ENCODE measurements at regions not wholly inside any gene's neighbourhood (a gene's known extent, or its start where the extent isn't known, plus 50 kb on each side); places are given as distances from the start of the nearest gene placed in this dataset.

DNA sequence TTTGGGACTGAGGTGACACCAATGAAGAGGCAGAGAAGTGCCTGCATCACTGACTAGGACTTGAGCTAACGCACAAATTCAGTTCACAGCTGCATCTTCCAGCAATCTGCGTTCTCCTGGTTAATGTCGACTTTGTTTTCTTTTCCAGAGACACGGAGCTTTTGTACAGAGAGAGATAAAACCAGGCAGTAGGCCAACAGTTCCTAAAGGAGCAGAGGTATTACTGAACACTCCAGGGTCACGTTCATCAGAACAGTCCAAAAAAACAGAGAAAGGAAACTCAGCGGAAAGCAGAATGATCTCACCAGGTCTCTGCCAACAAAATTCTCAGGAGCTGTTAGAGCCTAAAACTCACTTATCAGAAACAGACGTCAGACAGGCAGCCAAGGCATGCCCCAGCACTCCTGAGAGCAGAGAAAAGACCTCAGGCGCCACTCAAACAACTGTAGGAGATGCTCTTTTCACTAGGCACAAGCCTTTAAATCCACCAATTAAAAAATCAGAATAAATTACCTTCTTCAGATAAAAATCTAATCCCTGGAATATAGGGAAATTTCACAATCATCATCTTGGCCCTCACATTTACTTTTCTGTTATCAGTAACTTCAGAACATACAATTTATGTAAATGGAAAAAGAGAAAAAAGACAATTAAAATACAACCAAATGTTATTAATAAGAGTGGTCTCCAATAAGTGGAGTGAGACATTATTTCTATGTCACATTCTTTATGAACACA is 95.9 kb upstream of the SPTBN1 start:
- DNase-seq, result no peak
- in situ Hi-C loops (cut with MboI; ENCODE audit: low pct_unique_long_range_greater_than_20kb, low sequenced_read_pairs), result no loop called here

GRCh38 chr2:54364409-54364808 is 91.7 kb upstream of the SPTBN1 start:
- in situ Hi-C loops (cut with MboI; ENCODE audit: low pct_unique_long_range_greater_than_20kb, low sequenced_read_pairs), result no loop called here
- DNase-seq, result no peak

DNA sequence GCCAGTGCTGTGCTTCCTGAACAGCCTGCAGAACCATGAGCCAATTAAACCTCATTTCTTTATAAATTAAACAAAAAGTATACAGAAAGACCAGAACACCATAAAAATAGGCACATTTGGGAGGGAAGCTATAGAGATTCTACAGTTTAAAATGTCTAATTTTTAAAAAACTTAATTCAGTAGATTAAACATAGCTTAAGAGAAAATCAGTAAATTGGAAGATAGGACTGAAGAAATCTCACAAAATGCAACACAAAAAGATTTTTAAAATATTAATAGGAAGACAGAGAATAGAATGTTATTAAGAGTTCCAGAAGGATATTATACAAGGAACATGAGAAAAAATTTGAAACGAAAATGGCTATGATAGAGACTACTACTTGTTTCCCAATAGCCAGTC is 90.5 kb upstream of the SPTBN1 start:
- in situ Hi-C loops (cut with MboI; ENCODE audit: low pct_unique_long_range_greater_than_20kb, low sequenced_read_pairs), result no loop called here
- DNase-seq, result no peak

DNA sequence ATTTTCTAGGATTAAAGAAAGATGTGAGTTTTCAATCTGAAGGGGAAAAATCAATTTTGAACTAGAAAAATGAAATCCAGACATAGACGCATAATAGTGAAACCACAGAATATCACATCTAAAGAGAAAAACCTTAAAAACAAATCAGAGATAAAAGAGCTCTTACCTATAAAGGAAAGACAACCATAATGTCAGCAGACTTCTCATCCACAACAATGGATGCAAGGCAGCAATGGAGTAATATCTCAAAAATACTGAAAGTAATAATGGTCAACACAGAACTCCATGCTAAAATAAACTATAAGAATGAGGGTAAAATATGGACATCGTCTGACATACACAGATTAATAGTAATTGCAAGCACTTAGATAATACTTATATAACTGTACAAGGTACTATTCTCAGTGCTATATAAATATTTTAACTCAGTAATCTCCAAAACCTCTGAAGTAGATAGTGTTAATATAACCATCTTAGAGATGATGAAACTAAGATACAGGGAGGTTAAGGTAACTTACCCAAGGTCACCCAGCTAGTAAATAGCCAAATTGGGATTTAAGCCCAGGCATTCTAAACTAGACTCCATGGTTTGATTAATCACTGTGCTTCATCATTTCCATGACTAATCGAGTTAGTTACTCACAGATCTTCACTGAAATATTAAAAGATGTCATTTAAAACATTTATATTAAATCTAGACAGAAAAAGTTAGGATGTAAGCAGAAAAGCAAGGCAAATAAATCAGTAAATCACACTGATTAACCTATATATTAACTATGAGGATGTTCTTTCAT is 89.4 kb upstream of the SPTBN1 start:
- in situ Hi-C loops (cut with MboI; ENCODE audit: low pct_unique_long_range_greater_than_20kb, low sequenced_read_pairs), result no loop called here
- DNase-seq, result no peak

DNA sequence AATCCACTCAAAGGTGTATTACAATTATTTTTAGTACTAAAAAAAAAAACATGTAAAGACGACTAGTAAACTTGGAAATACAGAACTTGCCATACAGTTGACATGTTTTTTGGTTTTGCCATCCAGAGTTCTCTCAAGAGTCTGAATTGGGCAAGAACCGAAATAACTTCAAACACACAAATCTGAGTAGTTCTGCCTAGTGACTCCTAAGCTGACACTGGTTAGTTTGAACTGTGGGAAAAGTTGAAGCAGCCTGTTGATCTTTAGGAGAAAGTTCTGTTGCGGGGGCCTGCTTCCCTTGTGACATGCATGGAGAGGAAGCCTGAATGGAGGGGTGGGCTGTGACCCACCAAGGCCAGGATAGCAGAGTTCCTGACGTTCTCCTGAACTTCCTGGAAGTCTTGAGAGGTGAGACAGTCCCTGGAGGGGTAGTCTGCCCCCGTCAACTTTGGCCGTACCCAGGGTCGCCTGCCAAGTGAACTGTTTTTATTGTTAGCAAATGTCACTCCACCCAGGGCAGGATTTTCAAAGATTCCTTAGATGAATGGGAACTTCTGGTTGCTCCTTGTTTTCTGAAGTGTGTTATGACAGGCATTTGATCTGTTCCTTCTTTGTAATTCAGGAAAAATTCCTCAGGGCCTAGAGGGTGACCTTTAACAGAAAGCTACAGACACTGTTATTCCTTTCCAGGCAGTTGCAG is 85.6 kb upstream of the SPTBN1 start:
- no peak for DNase-seq
- in situ Hi-C loops (cut with MboI; ENCODE audit: low pct_unique_long_range_greater_than_20kb, low sequenced_read_pairs), result no loop called here

DNA sequence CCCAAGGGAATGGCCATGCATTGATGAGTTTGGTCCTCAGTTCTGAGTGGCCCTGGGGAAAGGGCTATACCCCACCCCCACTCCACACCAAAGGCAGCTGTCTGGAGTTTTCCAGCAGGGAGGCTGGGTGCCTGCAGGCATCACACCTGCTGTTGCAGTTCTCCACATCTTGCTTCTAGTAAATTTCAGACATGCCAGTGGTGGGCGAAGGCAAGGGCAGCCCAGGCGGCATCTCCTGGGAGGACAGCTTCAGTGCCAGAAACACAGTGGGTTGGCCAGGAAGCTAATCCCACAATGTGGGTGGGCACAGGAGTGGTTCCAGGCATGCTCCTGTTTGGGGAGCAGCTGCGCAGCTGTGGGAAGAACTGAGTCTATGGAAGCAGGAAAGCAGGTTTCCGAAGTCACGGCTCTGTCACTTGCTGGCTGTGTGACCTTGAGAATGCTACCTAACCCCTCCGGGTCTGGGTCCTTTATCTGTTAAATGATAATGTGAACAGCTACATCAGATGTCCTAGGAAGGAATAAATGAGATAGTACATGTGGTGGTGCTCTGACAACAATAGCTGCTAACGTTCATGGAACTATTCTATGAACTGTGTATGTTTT is 84.6 kb upstream of the SPTBN1 start:
- in situ Hi-C loops (cut with MboI; ENCODE audit: low pct_unique_long_range_greater_than_20kb, low sequenced_read_pairs), result no loop called here
- no peak for DNase-seq

GRCh38 chr2:54372361-54372760 is 83.8 kb upstream of the SPTBN1 start:
- in situ Hi-C loops (cut with MboI; ENCODE audit: low pct_unique_long_range_greater_than_20kb, low sequenced_read_pairs), result no loop called here
- no peak for DNase-seq

DNA sequence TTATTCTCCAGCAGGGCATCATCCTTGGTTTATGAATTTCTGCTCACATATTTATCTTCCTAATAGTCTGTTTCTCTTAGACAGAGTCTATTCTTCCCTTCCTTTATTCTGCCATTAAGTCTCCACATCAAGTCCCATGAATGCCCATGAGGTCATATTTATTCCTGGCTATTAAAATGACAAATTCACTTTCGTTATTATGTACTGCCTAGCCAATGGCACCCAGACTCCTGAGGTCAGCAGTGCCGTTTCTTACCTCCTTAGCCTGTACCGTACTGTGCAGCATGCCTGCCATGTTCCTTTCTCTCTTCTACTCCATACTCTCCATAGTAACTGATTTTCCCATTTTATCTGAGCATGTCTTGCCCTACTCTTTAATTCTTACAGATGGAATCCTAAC is 82.3 kb upstream of the SPTBN1 start:
- in situ Hi-C loops (cut with MboI; ENCODE audit: low pct_unique_long_range_greater_than_20kb, low sequenced_read_pairs), result no loop called here

DNA sequence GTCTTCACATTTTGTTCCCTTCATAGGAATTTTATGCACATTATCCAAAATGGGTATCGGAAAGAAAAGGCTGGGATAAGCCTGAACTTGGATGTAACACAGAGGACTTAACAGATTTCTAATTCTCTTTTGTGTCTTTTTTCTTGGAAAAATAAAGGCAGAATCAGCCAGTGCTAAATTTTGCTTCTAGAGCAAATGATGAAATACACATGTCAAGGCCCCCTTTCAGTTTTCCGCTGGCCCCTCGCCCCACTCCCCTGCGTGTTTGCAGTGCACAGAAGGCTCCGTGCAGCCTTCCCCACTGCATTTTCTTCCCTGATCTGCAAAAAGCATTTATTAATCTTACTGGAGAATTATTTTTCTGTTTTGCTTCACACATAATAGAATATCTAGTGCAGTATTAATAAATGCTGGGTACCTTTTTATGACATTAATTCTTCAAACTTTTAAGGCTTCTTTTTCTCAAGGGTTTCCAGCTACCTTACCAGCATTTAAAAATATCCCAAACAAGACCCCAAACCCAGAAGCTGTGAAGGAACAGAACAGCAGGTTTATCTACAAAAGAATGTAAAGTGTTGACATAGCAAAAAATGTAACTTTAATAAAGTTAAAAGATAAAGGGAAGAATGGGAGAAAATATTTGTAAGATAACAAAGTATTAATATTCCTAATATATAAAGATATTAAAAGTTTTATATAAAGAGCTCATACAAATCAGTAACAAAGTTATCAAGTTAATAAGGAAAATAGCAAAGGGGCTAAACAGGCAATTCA is 81.3 kb upstream of the SPTBN1 start:
- no peak for DNase-seq
- in situ Hi-C loops (cut with MboI; ENCODE audit: low pct_unique_long_range_greater_than_20kb, low sequenced_read_pairs), result no loop called here

More for the DNA sequence above, 82.3 kb upstream of the SPTBN1 start:
- no peak for DNase-seq

DNA sequence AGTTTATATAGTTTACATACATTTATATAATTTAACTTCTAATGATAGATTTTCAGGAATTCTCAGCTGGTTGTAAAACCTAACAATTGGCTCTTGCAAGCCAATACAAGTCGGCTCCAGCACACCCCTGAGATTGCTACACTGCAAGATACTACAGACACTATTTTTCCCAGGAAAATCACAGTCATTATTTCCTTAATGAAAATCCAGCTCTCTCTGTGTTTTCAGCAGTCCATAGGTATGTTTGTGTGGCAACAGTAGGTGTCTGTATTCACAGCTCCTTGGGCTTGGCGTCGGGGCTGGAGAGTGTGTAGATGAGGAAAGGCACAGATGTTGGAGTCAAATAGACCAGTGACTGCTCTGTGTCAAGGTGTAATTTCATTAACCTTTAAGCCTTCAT is 78.7 kb upstream of the SPTBN1 start:
- in situ Hi-C loops (cut with MboI; ENCODE audit: low pct_unique_long_range_greater_than_20kb, low sequenced_read_pairs), result no loop called here
- DNase-seq, result no peak

- in situ Hi-C loops (cut with MboI; ENCODE audit: low pct_unique_long_range_greater_than_20kb, low sequenced_read_pairs), result no loop called here
- no peak for DNase-seq
Measured at GRCh38 chr2:54377901-54378493, 78.1 kb upstream of the SPTBN1 start.

GRCh38 chr2:54380670-54381069 is 75.5 kb upstream of the SPTBN1 start:
- in situ Hi-C loops (cut with MboI; ENCODE audit: low pct_unique_long_range_greater_than_20kb, low sequenced_read_pairs), result no loop called here
- no peak for DNase-seq

DNA sequence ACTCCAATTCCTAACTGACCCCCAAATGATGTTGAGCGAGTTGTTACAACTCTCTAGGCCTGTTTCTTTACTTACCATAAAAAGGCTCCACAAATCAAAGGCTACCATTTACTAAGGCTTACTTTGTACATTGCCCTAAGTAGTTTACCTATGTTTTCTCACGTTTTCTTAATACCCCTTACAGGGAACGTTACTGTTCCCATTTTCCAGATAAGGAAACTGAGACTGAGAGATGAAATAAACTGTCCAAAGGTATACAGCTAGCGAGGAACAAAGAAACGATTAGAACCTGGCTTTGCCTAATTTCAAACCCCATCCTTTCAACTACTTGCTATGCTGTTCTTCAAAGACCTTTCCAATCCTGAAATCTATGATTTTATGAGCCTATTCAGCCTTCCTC is 74.8 kb upstream of the SPTBN1 start:
- in situ Hi-C loops (cut with MboI; ENCODE audit: low pct_unique_long_range_greater_than_20kb, low sequenced_read_pairs), result no loop called here
- DNase-seq, result no peak

DNA sequence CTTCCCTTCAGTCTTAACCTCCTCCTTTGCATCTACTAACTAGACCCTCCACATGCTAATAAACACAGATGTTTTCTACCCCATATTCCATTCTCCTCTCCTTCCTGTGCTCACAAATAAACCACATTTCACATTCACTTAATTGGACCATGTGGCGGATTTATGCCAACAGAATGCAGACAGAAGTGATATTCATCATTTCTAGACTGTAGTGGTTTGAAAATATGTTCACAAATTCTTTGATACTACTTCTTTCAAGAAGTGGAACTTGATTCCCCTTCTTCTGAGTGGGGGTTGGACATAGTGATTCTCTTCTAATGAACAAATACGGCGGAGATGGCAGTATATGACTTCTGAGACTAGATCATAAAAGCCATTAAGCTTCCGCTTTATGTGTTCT is 73.5 kb upstream of the SPTBN1 start:
- DNase-seq, result no peak
- in situ Hi-C loops (cut with MboI; ENCODE audit: low pct_unique_long_range_greater_than_20kb, low sequenced_read_pairs), result no loop called here

GRCh38 chr2:54384301-54385203 is 71.6 kb upstream of the SPTBN1 start:
- no peak for DNase-seq
- in situ Hi-C loops (cut with MboI; ENCODE audit: low pct_unique_long_range_greater_than_20kb, low sequenced_read_pairs), result no loop called here

GRCh38 chr2:54385271-54385670 is 70.9 kb upstream of the SPTBN1 start:
- DNase-seq, result no peak
- in situ Hi-C loops (cut with MboI; ENCODE audit: low pct_unique_long_range_greater_than_20kb, low sequenced_read_pairs), result no loop called here

- DNase-seq, result no peak
Measured at GRCh38 chr2:54386585-54386984, 69.5 kb upstream of the SPTBN1 start.

More at GRCh38 chr2:54386585-54386984, 69.5 kb upstream of the SPTBN1 start:
- in situ Hi-C loops (cut with MboI; ENCODE audit: low pct_unique_long_range_greater_than_20kb, low sequenced_read_pairs), result no loop called here
